Bronchial epithelial cell (primary cell): ENCODE measurements at regions not wholly inside any gene's neighbourhood (a gene's known extent, or its start where the extent isn't known, plus 50 kb on each side); places are given as distances from the start of the nearest gene placed in this dataset.

Experiments
- DNase-seq: peaks from one replicate; pipeline ENCODE4 v3.0.0-alpha.2; 2010; ENCODE audit warnings: low read depth
- FAIRE-seq: peaks from 2 replicates; lab custom pipeline; 2011; peaks lifted over from hg19 to GRCh38; lab: Jason Lieb, UNC
- H3K27me3 ChIP-seq: 2 replicates; pipeline ENCODE4 v1.5.1; 2011; ENCODE audit warnings: low read length; ENCODE audit not compliant: control insufficient read depth, insufficient read depth
- H3K36me3 ChIP-seq: 2 replicates; pipeline ENCODE4 v1.5.1; 2011; ENCODE audit warnings: low read length; ENCODE audit not compliant: control insufficient read depth, insufficient read depth
- H3K4me3 ChIP-seq: 2 replicates; pipeline ENCODE4 v1.5.1; 2011; ENCODE audit warnings: mild to moderate bottlenecking, low read depth, low read length, control low read depth
- TF ChIP-seq, protein P1 (sequence below): IDR thresholded peaks from 2 replicates; pipeline ENCODE4 v1.5.1; 2011; ENCODE audit warnings: mild to moderate bottlenecking, moderate library complexity, low read length, control low read depth, inconsistent platforms; ENCODE audit not compliant: insufficient read depth, severe bottlenecking

DNA sequence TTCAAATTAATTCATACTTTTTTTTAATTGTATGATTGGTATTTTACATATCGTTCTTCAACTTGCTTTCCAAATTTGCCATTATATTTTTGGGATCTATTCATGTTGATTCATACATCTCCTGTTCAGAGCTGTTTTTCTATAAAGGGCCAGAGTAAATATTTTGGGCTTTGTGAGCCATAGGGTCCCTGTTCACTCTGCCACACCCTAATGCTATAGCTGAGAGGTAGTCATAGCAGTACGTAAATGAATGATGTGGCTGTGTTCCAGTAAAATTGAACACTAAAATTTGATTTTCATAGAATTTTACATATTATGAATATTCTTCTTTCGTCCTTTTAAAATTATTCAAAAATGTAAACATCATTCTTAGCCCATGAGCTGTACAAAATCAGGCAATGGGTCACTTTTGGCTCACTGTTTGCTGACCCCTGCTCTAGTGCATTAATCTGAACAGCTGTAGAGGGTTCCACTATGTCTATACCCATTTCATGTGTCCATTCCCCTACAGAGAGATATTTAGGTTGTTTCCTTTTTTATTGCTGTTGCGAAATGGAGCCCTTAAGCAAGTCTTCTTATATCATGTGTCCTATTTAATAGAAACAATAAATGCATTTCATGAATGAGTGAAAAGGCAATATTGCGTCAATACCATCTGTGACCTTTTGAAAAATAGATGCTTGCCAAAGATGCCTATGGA lies 136.4 kb upstream of the SALL4 start:
- H3K36me3 ChIP-seq, result no peaks in the 10 kb centered on the region
- no peaks in the 10 kb centered on the region for H3K27me3 ChIP-seq
- FAIRE-seq, result no peak
- TF ChIP-seq, protein P1, sequence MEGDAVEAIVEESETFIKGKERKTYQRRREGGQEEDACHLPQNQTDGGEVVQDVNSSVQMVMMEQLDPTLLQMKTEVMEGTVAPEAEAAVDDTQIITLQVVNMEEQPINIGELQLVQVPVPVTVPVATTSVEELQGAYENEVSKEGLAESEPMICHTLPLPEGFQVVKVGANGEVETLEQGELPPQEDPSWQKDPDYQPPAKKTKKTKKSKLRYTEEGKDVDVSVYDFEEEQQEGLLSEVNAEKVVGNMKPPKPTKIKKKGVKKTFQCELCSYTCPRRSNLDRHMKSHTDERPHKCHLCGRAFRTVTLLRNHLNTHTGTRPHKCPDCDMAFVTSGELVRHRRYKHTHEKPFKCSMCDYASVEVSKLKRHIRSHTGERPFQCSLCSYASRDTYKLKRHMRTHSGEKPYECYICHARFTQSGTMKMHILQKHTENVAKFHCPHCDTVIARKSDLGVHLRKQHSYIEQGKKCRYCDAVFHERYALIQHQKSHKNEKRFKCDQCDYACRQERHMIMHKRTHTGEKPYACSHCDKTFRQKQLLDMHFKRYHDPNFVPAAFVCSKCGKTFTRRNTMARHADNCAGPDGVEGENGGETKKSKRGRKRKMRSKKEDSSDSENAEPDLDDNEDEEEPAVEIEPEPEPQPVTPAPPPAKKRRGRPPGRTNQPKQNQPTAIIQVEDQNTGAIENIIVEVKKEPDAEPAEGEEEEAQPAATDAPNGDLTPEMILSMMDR, result no peak
- H3K4me3 ChIP-seq, result no peak overlapping the region
- no peak for DNase-seq

DNA sequence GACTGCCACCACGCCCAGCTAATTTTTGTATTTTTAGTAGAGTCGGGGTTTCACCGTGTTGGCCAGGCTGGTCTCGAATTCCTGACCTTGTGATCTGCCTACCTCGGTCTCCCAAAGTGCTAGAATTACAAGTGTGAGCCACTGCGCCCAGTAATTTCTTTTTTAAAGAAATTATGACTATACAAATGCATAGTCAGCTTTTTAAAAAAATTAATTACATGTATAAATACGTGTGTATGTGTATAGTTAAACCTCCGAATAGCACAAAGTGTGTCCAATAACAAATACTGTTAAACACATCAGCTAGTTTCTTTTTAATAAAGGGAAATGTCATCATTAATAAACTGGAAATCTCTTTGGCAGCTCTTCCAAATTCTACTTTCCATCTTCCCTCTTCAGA lies 135.5 kb upstream of the SALL4 start:
- FAIRE-seq, result no peak

DNA sequence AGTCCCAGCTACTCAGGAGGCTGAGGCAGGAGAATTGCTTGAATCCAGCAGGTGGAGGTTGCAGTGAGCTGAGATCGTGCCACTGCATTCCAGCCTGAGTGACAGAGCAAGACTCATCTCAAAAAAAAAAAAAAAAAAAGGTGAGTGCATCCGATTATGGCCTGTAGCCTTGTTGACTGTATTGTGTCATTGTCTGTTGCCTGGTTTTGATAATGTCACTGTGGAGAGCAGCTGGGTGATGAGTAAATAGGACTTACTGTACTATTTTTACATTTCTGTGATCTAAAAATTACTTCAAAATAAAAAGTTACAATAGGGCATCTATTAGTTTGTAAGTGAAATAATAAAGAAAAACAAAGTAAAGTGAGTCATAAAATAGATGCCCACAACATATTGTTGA lies 134.1 kb upstream of the SALL4 start:
- Histone ChIP-seq H3K27me3 (no peaks in the 10 kb centered on the region), H3K4me3 (no peak overlapping the region), H3K36me3 (no peaks in the 10 kb centered on the region)
- TF ChIP-seq, protein P1, result no peak
- DNase-seq (no peak), FAIRE-seq (no peak)

More for the DNA sequence above, 135.5 kb upstream of the SALL4 start:
- no peaks in the 10 kb centered on the region for H3K27me3 ChIP-seq
- no peak overlapping the region for H3K4me3 ChIP-seq
- no peak for DNase-seq
- H3K36me3 ChIP-seq, result no peaks in the 10 kb centered on the region
- TF ChIP-seq, protein P1, result no peak

DNA sequence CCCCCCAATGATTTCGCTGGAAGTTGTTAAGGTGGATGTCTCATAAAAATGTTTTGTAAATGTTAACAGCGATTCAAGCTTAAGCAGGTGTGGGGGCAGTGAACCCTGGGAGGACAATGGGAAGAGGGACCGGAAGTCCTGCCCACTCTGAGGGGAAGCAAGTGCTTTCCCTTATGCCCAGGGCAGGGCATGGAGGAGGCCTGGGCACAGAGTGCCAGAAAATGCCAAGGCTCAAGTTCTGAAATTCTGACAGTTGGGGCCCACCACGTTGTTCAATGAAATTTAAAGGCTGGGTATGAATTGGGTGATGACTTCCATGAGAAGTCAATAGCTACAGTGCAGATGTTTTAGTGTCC lies 132.7 kb upstream of the SALL4 start:
- Histone ChIP-seq H3K4me3 (no peak overlapping the region), H3K27me3 (no peaks in the 10 kb centered on the region), H3K36me3 (no peaks in the 10 kb centered on the region)
- TF ChIP-seq, protein P1, result no peak
- FAIRE-seq (no peak), DNase-seq (no peak)

DNA sequence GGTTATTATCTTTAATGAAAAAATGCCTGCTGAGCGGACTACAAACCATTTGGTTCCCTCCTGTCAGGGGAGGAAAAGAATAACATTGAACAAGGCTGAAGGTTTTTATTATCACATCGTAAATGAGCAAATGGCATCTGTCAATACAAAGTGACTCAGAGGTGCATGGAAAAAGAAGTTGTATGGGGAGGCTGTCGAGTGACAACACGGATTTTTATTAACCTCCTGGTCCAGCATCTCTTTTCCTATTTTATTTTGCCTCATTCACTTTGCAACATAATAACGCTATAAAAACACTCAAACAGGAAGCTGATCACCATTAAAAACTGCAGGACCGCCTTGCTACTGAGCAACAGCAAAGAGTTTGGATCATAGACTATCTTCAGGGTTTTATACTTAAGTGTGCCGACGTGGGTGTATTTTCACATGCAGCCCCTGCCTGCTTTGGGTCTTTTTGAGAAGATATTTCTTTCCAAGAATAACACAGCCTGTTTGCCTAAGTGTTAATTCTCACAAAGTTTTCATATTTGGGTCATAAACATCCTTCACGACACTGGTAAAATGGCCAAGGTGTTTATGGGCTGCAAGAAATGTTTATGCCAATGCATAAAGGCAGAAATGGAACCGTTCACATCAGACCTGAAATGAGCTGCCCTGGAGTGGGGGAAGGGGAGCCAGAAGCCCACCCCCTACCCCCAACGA lies 132.1 kb upstream of the SALL4 start:
- FAIRE-seq, result no peak
- H3K27me3 ChIP-seq, result no peaks in the 10 kb centered on the region
- no peak for DNase-seq
- TF ChIP-seq, protein P1, result no peak
- H3K36me3 ChIP-seq, result no peaks in the 10 kb centered on the region
- no peak overlapping the region for H3K4me3 ChIP-seq

DNA sequence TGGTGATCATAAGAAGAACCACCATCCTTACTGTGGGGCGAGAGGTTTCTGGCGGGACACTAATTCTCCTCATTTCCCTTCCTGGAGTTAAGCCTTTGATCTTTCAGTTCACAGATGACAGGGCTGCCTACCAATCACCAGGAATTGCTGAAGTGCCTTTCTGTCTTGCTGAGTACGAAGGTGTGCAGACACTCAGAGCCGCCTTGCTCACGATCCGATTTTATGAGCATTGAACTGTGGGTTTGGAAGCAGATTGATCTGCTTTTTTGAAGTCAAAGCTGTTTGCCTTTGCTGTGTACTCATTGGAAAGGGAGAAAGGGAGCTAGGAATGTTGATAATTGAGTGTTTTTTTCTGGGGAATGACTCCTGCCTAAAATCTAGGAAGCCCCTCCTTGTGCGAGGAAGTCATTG lies 129.1 kb upstream of the SALL4 start:
- H3K36me3 ChIP-seq, result no peaks in the 10 kb centered on the region
- TF ChIP-seq, protein P1, result no peak
- H3K4me3 ChIP-seq, result no peak overlapping the region
- H3K27me3 ChIP-seq, result no peaks in the 10 kb centered on the region
- DNase-seq, result no peak
- FAIRE-seq, result no peak
